C4-2B (cell line): ENCODE measurements at regions not wholly inside any gene's neighbourhood (a gene's known extent, or its start where the extent isn't known, plus 50 kb on each side); places are given as distances from the start of the nearest gene placed in this dataset.

Source experiments
- CTCF ChIP-seq: fragments of 450-650 bp; conservative IDR thresholded peaks from 2 replicates; pipeline ENCODE4 v1.5.1; 2017; ENCODE audit warnings: mild to moderate bottlenecking
- ZFX ChIP-seq: fragments of 450-650 bp; IDR thresholded peaks from 2 replicates; pipeline ENCODE4 v1.6.1; 2017

- no peak for TF ChIP-seq CTCF
- no peak for TF ChIP-seq ZFX
Observed at GRCh38 chr19:30105316-30105715, 163.3 kb downstream of the URI1 start.
